GM21723 (cell line): ENCODE measurements at regions not wholly inside any gene's neighbourhood (a gene's known extent, or its start where the extent isn't known, plus 50 kb on each side); places are given as distances from the start of the nearest gene placed in this dataset.
"Not testable (repeated sequence)": the region's sequence is repeated elsewhere in the genome, so short reads cannot be mapped to it uniquely, and the experiment has no call there.

Experiments
- ATAC-seq: cut with Tn5 transposase; IDR thresholded peaks from one replicate; pipeline ENCODE4 v1.9.1; 2021; ENCODE audit warnings: mild to moderate bottlenecking, moderate library complexity; ENCODE audit not compliant: unreplicated experiment

- ATAC-seq: no peak
Measured at GRCh38 chr13:61358599-61358998, 57.0 kb downstream of the PCDH20 start.

- no peak for ATAC-seq
Measured at GRCh38 chr13:61350341-61350740, 65.3 kb downstream of the PCDH20 start.

- no peak for ATAC-seq
Measured at GRCh38 chr13:61339054-61339621, 76.5 kb downstream of the PCDH20 start.

GRCh38 chr13:61316647-61317046 lies 99.0 kb downstream of the PCDH20 start:
- ATAC-seq: no peak

- ATAC-seq: no peak
Measured at GRCh38 chr13:61294467-61295191, 121.0 kb downstream of the PCDH20 start.

- no peak for ATAC-seq
Measured at GRCh38 chr13:61286148-61286745, 129.4 kb downstream of the PCDH20 start.

- no peak for ATAC-seq
Measured at GRCh38 chr13:61277586-61278276, 137.9 kb downstream of the PCDH20 start.

GRCh38 chr13:61277088-61277487 lies 138.6 kb downstream of the PCDH20 start:
- ATAC-seq: no peak

- ATAC-seq: no peak
Measured at GRCh38 chr13:61276401-61276800, 139.2 kb downstream of the PCDH20 start.

GRCh38 chr13:61275736-61276135 lies 139.9 kb downstream of the PCDH20 start:
- ATAC-seq: no peak

- no peak for ATAC-seq
Measured at GRCh38 chr13:61275251-61275650, 140.4 kb downstream of the PCDH20 start.

GRCh38 chr13:61266896-61267295 lies 148.8 kb downstream of the PCDH20 start:
- not testable (repeated sequence) for ATAC-seq

- no peak for ATAC-seq
Measured at GRCh38 chr13:61261746-61262472, 153.7 kb downstream of the PCDH20 start.

GRCh38 chr13:61258185-61258584 lies 157.5 kb downstream of the PCDH20 start:
- ATAC-seq: no peak

- no peak for ATAC-seq
Measured at GRCh38 chr13:61255040-61255796, 160.4 kb downstream of the PCDH20 start.

GRCh38 chr13:61253105-61253877 lies 162.4 kb downstream of the PCDH20 start:
- no peak for ATAC-seq

- ATAC-seq: no peak
Measured at GRCh38 chr13:61252213-61252612, 163.4 kb downstream of the PCDH20 start.

GRCh38 chr13:61247149-61247936 lies 168.3 kb downstream of the PCDH20 start:
- no peak for ATAC-seq

GRCh38 chr13:61246351-61246750 lies 169.3 kb downstream of the PCDH20 start:
- no peak for ATAC-seq
